ENCODE measurements at regions not wholly inside any gene's neighbourhood (a gene's known extent, or its start where the extent isn't known, plus 50 kb on each side); places are given as distances from the start of the nearest gene placed in this dataset.

DNA sequence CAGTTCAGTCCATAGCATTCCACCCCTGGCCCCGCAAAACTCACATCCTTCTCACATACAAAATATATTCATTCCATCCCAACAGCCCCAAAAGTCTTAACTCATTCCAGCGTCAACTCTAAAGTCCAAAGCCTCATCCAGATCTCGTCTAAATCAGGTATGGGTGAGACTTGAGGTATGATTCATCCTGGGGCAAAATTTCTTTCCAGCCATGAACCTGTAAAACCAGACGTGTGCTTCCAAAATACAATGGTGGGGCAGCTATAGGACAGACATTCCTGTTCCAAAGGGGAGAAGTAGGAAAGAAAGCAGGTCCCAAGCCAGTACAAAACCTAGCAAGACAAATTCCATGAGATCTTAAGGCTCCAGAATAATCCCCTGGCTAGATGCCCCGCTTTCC is 76.9 kb downstream of the CLDN34 start:
- H3K4me3 ChIP-seq (ENCODE audit: low read depth, low read length, poor library complexity, severe bottlenecking) = no peak overlapping the region
- no peaks in the 10 kb centered on the region for H3K79me2 ChIP-seq (ENCODE audit: insufficient read depth, low read depth, low read length)
- no peak overlapping the region for H3K4me2 ChIP-seq (ENCODE audit: low read length)
- H3K27ac ChIP-seq (ENCODE audit: low read depth, low read length, poor library complexity, severe bottlenecking) = no peak overlapping the region
- no peak for TF ChIP-seq EZH2phosphoT487 (IDR thresholded peaks at IDR 0.05; ENCODE audit: borderline replicate concordance, low read depth, low read length)
- TF ChIP-seq, protein P1, sequence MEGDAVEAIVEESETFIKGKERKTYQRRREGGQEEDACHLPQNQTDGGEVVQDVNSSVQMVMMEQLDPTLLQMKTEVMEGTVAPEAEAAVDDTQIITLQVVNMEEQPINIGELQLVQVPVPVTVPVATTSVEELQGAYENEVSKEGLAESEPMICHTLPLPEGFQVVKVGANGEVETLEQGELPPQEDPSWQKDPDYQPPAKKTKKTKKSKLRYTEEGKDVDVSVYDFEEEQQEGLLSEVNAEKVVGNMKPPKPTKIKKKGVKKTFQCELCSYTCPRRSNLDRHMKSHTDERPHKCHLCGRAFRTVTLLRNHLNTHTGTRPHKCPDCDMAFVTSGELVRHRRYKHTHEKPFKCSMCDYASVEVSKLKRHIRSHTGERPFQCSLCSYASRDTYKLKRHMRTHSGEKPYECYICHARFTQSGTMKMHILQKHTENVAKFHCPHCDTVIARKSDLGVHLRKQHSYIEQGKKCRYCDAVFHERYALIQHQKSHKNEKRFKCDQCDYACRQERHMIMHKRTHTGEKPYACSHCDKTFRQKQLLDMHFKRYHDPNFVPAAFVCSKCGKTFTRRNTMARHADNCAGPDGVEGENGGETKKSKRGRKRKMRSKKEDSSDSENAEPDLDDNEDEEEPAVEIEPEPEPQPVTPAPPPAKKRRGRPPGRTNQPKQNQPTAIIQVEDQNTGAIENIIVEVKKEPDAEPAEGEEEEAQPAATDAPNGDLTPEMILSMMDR (conservative IDR thresholded peaks at IDR 0.05; ENCODE audit: low read length) = no peak
- DNase-seq (ENCODE audit: low spot score) = no peak
- intact Hi-C loops (cut with micrococcal nuclease; ENCODE audit: unreplicated experiment) = no loop called here
- CTCF ChIA-PET (ENCODE audit: unreplicated experiment) = no interaction called here
- POLR2A ChIA-PET = no interaction called here
- no peaks in the 10 kb centered on the region for H3K9me2 ChIP-seq (ENCODE audit: insufficient read depth, low read length)
- BruUV-seq (replicated peaks) = no TSS peak
- no peaks in the 10 kb centered on the region for H3K4me1 ChIP-seq (ENCODE audit: insufficient read depth, low read length, poor library complexity, severe bottlenecking)
- no peaks in the 10 kb centered on the region for H3K36me3 ChIP-seq (ENCODE audit: insufficient read depth, low read length)
- H4K20me1 ChIP-seq (ENCODE audit: insufficient read depth, low read length) = no peaks in the 10 kb centered on the region
- no peaks in the 10 kb centered on the region for H3K9me3 ChIP-seq (ENCODE audit: low read length)
- H2AFZ ChIP-seq (ENCODE audit: low read length) = no peak overlapping the region

DNA sequence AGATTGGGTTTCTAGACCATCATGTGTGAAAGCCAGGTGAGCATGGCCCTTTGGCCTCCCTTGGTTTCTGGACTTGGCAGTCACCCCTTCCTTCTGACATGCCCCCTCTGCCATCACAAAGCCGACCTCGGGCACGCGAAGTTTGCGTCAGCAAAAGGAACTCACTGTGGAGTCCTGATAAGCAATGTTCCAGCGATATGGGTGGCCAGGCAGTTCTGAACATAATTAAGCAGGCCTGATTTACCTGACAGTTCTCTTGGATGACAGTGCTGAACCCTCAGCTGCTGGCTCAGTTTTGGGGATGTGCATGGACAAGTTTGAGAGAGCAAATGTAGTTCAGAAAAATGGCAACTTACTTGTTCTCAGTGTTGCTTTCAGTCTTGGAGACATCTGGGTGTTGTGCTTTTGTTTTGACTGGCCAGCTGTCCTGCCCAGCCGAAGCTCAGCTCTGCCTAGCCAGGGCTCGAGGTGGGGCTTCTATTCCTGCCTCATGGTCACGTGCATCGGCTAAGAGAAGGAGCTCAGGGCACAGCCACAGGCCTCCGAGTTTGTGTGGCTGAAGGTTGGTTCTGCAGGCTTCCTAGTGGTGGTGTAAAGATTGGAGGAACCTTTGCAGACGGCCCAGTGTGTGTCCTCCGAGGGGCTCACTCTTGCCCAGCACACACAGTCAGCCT is 78.3 kb downstream of the CLDN34 start:
- ChIA-PET POLR2A (no interaction called here), CTCF (ENCODE audit: unreplicated experiment) (no interaction called here)
- Histone ChIP-seq H3K27ac (ENCODE audit: low read depth, low read length, poor library complexity, severe bottlenecking) (no peak overlapping the region), H3K4me3 (ENCODE audit: low read depth, low read length, poor library complexity, severe bottlenecking) (no peak overlapping the region), H2AFZ (ENCODE audit: low read length) (no peak overlapping the region), H3K4me1 (ENCODE audit: insufficient read depth, low read length, poor library complexity, severe bottlenecking) (no peaks in the 10 kb centered on the region), H3K36me3 (ENCODE audit: insufficient read depth, low read length) (no peaks in the 10 kb centered on the region), H4K20me1 (ENCODE audit: insufficient read depth, low read length) (no peaks in the 10 kb centered on the region), H3K4me2 (ENCODE audit: low read length) (no peak overlapping the region), H3K79me2 (ENCODE audit: insufficient read depth, low read depth, low read length) (no peaks in the 10 kb centered on the region), H3K9me3 (ENCODE audit: low read length) (no peaks in the 10 kb centered on the region), H3K9me2 (ENCODE audit: insufficient read depth, low read length) (no peaks in the 10 kb centered on the region)
- intact Hi-C loops (cut with micrococcal nuclease; ENCODE audit: unreplicated experiment) = no loop called here
- TF ChIP-seq EZH2phosphoT487 (IDR thresholded peaks at IDR 0.05; ENCODE audit: borderline replicate concordance, low read depth, low read length) = no peak
- TF ChIP-seq, protein P1 (conservative IDR thresholded peaks at IDR 0.05; ENCODE audit: low read length) = no peak
- DNase-seq (ENCODE audit: low spot score) = no peak
- BruUV-seq (replicated peaks) = no TSS peak

DNA sequence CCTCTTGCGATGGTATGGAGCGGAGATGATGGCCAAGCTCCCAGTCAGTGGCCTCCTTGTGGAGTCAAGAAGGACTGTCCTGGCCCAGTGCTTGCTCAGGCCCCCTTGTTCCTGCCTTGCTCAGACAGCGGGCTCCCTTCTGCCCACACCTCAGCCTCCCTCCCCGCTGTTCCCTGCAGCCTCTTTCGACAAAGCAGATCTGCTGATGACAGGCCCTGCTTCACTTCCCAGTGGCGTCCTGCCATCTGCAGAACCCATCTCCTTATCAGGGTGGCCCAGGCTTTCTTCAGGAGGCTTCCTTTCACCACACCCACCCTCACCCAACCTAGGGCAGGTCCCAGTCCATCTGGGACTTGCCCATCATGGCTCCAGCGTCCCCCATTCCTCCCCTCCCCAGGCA is 80.0 kb downstream of the CLDN34 start:
- no peak overlapping the region for H3K4me2 ChIP-seq (ENCODE audit: low read length)
- no peak overlapping the region for H3K27ac ChIP-seq (ENCODE audit: low read depth, low read length, poor library complexity, severe bottlenecking)
- ChIA-PET POLR2A (no interaction called here), CTCF (ENCODE audit: unreplicated experiment) (no interaction called here)
- H4K20me1 ChIP-seq (ENCODE audit: insufficient read depth, low read length) = no peaks in the 10 kb centered on the region
- no peak for TF ChIP-seq EZH2phosphoT487 (IDR thresholded peaks at IDR 0.05; ENCODE audit: borderline replicate concordance, low read depth, low read length)
- TF ChIP-seq, protein P1 (conservative IDR thresholded peaks at IDR 0.05; ENCODE audit: low read length) = no peak
- DNase-seq (ENCODE audit: low spot score) = no peak
- H3K36me3 ChIP-seq (ENCODE audit: insufficient read depth, low read length) = no peaks in the 10 kb centered on the region
- no peaks in the 10 kb centered on the region for H3K9me2 ChIP-seq (ENCODE audit: insufficient read depth, low read length)
- no TSS peak for BruUV-seq (replicated peaks)
- no peaks in the 10 kb centered on the region for H3K79me2 ChIP-seq (ENCODE audit: insufficient read depth, low read depth, low read length)
- no peak overlapping the region for H2AFZ ChIP-seq (ENCODE audit: low read length)
- no peaks in the 10 kb centered on the region for H3K4me1 ChIP-seq (ENCODE audit: insufficient read depth, low read length, poor library complexity, severe bottlenecking)
- intact Hi-C loops (cut with micrococcal nuclease; ENCODE audit: unreplicated experiment) = no loop called here
- no peak overlapping the region for H3K4me3 ChIP-seq (ENCODE audit: low read depth, low read length, poor library complexity, severe bottlenecking)
- H3K9me3 ChIP-seq (ENCODE audit: low read length) = no peaks in the 10 kb centered on the region
